ENCODE measurements at regions not wholly inside any gene's neighbourhood (a gene's known extent, or its start where the extent isn't known, plus 50 kb on each side); places are given as distances from the start of the nearest gene placed in this dataset.

- Histone ChIP-seq H3K27me3 (no peaks in the 10 kb centered on the region), H3K36me3 (no peaks in the 10 kb centered on the region), H3K4me3 (no peak overlapping the region), H3K4me1 (no peaks in the 10 kb centered on the region), H3K27ac (no peak overlapping the region), H3K9me3 (no peaks in the 10 kb centered on the region)
- DNase-seq (no peak), ATAC-seq (ENCODE audit: low FRiP score in 2 of 2) (no peak)
- no peak for TF ChIP-seq EP300 (IDR thresholded peaks at IDR 0.05)
- TF ChIP-seq POLR2AphosphoS5 (IDR thresholded peaks at IDR 0.05), result no peak
- TF ChIP-seq CTCF (IDR thresholded peaks at IDR 0.05), result no peak
- no peak for TF ChIP-seq POLR2A (IDR thresholded peaks at IDR 0.05)
- 60 to 62% methylated on average over 5 of the region's 5 CpGs for WGBS, 2 donors
These were observed 1067.0 kb downstream of the CDH18 start for GRCh38 chr5:18920966-18921365.

- no peaks in the 10 kb centered on the region for H3K9me3 ChIP-seq
- TF ChIP-seq POLR2AphosphoS5 (IDR thresholded peaks at IDR 0.05) (no peak), CTCF (IDR thresholded peaks at IDR 0.05) (no peak), POLR2A (IDR thresholded peaks at IDR 0.05) (no peak)
- ATAC-seq (ENCODE audit: low FRiP score in 2 of 2), result no peak
- H3K36me3 ChIP-seq, result no peaks in the 10 kb centered on the region
- no peak overlapping the region for H3K27ac ChIP-seq
- no peak overlapping the region for H3K4me3 ChIP-seq
- H3K4me1 ChIP-seq, result no peaks in the 10 kb centered on the region
- WGBS, 2 donors, result 79 to 89% methylated on average over 2 of the region's 2 CpGs
- no peak for DNase-seq
- H3K27me3 ChIP-seq, result no peaks in the 10 kb centered on the region
These were observed 1055.9 kb downstream of the CDH18 start for GRCh38 chr5:18932081-18932480.

- H3K4me3 ChIP-seq, result no peak overlapping the region
- TF ChIP-seq EP300 (IDR thresholded peaks at IDR 0.05) (no peak), POLR2AphosphoS5 (IDR thresholded peaks at IDR 0.05) (no peak), POLR2A (IDR thresholded peaks at IDR 0.05) (no peak), CTCF (IDR thresholded peaks at IDR 0.05) (no peak)
- no peaks in the 10 kb centered on the region for H3K36me3 ChIP-seq
- no peaks in the 10 kb centered on the region for H3K9me3 ChIP-seq
- DNase-seq, result no peak
- WGBS, 2 donors, result 61 to 78% methylated on average over 5 of the region's 5 CpGs
- ATAC-seq (ENCODE audit: low FRiP score in 2 of 2), result no peak
- H3K27me3 ChIP-seq, result no peaks in the 10 kb centered on the region
- no peaks in the 10 kb centered on the region for H3K4me1 ChIP-seq
- H3K27ac ChIP-seq, result no peak overlapping the region
These were observed 1043.2 kb downstream of the CDH18 start for GRCh38 chr5:18944771-18945170.

GRCh38 chr5:18954239-18954638 is 1033.8 kb downstream of the CDH18 start:
- Histone ChIP-seq H3K4me1 (no peaks in the 10 kb centered on the region), H3K4me3 (no peak overlapping the region), H3K9me3 (no peaks in the 10 kb centered on the region), H3K27ac (no peak overlapping the region), H3K36me3 (no peaks in the 10 kb centered on the region), H3K27me3 (no peaks in the 10 kb centered on the region)
- 69 to 89% methylated on average over 2 of the region's 2 CpGs for WGBS, 2 donors
- no peak for TF ChIP-seq POLR2A (IDR thresholded peaks at IDR 0.05)
- no peak for TF ChIP-seq EP300 (IDR thresholded peaks at IDR 0.05)
- no peak for TF ChIP-seq CTCF (IDR thresholded peaks at IDR 0.05)
- no peak for TF ChIP-seq POLR2AphosphoS5 (IDR thresholded peaks at IDR 0.05)
- ATAC-seq (ENCODE audit: low FRiP score in 2 of 2), result no peak
- DNase-seq, result no peak

GRCh38 chr5:18959535-18959934 is 1028.5 kb downstream of the CDH18 start:
- H3K27ac ChIP-seq, result no peak overlapping the region
- ATAC-seq (ENCODE audit: low FRiP score in 2 of 2) (no peak), DNase-seq (no peak)
- WGBS, 2 donors, result 79 to 85% methylated on average over 4 of the region's 4 CpGs
- no peaks in the 10 kb centered on the region for H3K36me3 ChIP-seq
- no peak overlapping the region for H3K4me3 ChIP-seq
- H3K4me1 ChIP-seq, result no peaks in the 10 kb centered on the region
- H3K27me3 ChIP-seq, result no peaks in the 10 kb centered on the region
- no peaks in the 10 kb centered on the region for H3K9me3 ChIP-seq
- TF ChIP-seq EP300 (IDR thresholded peaks at IDR 0.05), result no peak
- no peak for TF ChIP-seq POLR2AphosphoS5 (IDR thresholded peaks at IDR 0.05)
- TF ChIP-seq POLR2A (IDR thresholded peaks at IDR 0.05), result no peak
- TF ChIP-seq CTCF (IDR thresholded peaks at IDR 0.05), result no peak
